HG02885 (cell line): ENCODE measurements at regions not wholly inside any gene's neighbourhood (a gene's known extent, or its start where the extent isn't known, plus 50 kb on each side); places are given as distances from the start of the nearest gene placed in this dataset.
"Not testable (repeated sequence)": the region's sequence is repeated elsewhere in the genome, so short reads cannot be mapped to it uniquely, and the experiment has no call there.

Experiments used
- ATAC-seq: cut with Tn5 transposase; IDR thresholded peaks from one replicate; pipeline ENCODE4 v1.9.1; 2021; ENCODE audit warnings: mild to moderate bottlenecking; ENCODE audit not compliant: unreplicated experiment, poor library complexity

DNA sequence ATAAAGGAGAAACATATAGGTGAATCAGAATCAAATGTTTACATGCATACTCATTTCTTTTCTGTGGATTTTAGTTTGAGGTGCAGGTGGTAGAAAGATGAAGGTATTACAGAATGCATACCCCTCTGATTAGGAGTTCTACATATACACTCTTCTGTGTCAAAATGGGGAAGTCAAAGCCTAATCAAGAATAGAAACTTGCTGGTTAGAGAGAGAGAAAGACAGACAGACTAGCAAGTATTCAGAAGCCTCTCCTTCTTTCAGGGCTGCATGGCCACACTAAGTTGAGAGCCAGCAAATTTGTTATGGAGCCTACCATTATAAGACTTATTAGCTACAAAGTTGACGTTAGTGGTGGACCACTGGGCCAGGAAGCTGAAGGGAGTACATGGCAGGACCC is 358.3 kb upstream of the EYS start:
- no peak for ATAC-seq

GRCh38 chr6:66057034-66057433 is 350.0 kb upstream of the EYS start:
- no peak for ATAC-seq

DNA sequence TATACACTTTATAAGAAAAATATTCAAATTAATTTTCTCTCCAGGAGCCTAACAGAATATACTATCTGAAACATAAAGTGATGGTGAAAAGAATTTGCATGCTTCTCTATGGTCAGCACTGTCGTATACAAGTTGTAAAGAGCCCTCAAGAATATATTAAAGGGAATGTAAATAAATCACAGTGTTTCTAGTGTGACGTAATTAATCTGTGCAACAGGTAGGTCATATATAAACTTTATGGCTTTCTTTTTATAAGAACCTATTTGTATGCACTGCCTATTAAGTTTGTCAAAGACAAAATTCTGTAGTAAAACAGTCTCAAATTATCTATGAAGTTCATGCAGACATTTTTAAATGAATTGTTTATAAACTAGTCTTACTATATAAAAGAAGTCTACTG is 347.9 kb upstream of the EYS start:
- ATAC-seq: no peak

DNA sequence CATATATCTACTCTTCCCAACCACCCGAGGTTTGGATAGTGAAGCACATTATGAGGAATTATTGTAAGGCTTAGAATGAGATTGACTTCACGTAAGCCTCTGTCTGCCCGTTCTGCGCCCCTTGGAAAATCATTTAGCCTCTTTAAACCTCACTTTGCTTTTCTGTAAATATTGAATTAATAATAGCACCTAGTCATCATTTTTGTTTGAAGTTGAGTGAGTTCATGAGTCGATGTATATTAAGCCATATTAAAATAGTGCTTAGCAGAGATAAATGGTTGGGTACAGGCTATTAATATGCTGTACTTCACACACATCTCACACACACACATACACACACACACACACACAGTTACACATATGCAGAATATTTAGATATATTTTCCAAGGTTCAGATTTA is 344.8 kb upstream of the EYS start:
- no peak for ATAC-seq

GRCh38 chr6:66048684-66049474 is 341.9 kb upstream of the EYS start:
- ATAC-seq: no peak

DNA sequence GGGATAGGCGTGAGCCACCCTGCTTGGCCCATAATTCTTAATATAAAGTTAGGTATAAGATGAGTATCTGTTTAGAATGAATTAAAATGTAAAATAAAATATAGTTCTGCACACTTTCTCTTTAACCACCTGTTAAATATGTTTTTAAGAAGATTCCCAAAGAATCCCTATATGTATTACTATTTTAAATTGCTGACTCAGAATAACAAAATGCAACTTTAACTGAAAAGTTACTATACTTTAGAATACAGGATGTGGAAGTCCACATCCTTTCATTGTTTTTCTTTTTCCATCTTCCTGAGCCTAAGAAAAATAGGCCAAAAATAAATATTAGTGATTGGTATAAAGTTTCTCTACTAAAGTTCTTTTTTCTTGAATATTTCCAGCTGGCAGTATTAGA is 325.6 kb upstream of the EYS start:
- ATAC-seq: no peak

DNA sequence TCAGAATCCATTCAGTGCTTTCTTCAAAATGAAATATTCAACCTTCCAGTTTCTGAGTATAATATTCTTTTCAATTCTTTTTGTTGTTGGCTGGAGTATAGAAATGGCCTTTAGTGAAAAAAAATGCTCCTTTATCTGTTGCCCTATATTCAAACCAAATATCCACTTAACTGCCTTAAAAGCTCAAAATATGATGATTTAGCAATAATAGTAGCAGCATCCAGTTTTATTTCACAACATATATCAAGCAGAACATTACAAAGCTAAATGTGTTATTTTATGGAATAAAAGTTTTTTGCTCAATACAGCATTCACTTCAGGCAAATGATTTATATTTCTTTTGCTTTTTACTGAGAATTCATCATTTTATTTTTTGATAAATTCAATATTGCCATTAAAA is 322.4 kb upstream of the EYS start:
- ATAC-seq: no peak

- no peak for ATAC-seq
Observed at GRCh38 chr6:65999288-65999791, 292.3 kb upstream of the EYS start.

GRCh38 chr6:65998544-65998943 is 291.5 kb upstream of the EYS start:
- ATAC-seq: no peak

- no peak for ATAC-seq
Observed at GRCh38 chr6:65997539-65997938, 290.5 kb upstream of the EYS start.

DNA sequence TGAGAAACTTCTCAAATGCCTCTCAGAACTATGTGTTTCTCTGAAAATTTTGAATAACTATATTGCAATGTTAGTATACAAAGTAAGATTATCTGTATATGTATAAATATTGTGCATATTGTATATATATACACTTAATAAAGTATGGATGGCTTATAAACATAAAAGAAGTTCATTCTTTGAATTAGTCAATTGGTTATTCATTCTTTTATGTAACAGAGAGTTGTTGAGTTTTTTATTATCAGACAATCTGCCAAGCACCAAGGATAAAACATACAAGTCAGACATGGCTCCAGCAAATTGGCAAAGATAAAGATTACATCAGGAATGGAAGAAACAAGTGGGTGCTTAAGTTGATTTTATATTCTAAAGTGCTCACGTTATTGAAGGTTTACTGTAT is 289.1 kb upstream of the EYS start:
- ATAC-seq: no peak

DNA sequence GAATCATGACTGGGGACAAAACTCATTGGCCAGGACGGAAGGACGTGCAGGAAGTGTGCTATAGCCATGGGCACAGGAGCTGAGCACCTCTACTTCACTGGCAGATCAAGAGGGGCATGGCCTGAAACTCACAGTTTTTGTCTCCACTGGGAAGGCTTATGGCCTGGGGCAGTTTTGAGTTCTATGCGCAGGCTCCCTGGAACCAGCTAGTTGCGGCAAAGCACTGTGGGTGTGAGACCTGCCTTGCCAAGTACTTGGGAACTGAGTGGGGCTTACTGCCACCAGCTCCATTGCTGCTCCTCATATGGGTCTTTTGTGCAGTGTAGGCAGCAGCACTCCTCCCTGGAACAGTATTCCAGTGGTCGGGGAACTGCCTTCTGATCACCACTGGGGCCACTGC is 282.6 kb upstream of the EYS start:
- no peak for ATAC-seq

GRCh38 chr6:65988006-65988405 is 281.0 kb upstream of the EYS start:
- ATAC-seq: no peak

- no peak for ATAC-seq
Observed at GRCh38 chr6:65984089-65984488, 277.1 kb upstream of the EYS start.

DNA sequence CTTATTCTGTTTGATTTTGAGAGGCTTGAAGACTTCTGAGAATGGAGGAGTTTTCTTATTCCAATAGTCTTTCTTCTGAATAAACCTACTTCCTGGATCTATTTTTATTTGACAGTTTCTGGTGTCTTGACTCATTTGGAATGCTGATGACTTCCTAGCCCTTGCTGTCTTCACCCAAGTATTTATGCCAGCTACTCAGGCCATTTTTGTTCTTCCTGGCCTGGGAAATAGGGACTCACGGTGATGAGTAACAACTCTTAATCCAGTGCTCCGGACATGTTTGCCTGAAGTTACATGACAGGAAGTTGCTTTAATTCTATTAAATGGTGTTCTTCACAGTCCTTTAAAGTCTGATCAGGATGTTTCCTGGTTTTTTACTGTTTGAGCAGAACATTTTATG is 272.1 kb upstream of the EYS start:
- no peak for ATAC-seq

GRCh38 chr6:65971252-65971651 is 264.2 kb upstream of the EYS start:
- not testable (repeated sequence) for ATAC-seq

DNA sequence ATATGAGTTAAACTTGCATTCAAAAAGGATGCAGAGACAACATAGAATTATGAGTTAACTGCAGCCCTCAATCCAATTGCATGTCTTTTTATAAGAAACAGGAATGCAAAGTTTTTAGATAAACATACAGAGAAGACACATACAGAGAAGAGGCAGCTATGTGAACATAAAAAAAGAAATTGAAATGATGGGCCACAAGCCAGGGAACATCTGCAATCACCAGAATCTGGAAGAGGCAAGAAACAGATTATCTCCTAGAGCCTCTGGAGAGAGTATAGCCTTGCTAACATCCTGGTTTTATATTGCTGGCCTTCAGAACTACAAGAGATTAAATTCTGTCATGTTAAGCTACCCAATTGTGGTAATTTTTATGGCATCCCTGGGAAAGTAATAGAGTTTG is 257.2 kb upstream of the EYS start:
- no peak for ATAC-seq

GRCh38 chr6:65955034-65955433 is 248.0 kb upstream of the EYS start:
- ATAC-seq: no peak

- ATAC-seq: no peak
Observed at GRCh38 chr6:65948062-65948461, 241.0 kb upstream of the EYS start.

DNA sequence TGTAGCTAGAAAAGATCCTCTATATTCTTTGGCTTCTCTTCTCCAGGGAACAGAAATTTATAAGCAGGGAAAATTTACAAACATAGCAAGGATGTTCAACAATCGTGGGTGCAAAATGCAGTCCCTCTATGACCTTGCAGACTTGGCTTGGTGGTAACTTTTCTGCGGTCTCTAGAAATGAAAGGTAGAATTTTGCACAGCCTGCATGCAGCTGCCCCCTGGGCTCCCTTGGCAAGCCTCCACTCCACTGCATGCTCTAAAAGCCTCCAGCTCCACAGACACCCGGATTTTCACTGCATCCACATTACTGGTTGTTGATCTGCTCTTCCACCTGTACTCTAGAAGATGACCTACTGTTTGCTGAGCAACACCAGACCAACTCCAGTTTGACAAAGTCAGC is 236.5 kb upstream of the EYS start:
- ATAC-seq: no peak

DNA sequence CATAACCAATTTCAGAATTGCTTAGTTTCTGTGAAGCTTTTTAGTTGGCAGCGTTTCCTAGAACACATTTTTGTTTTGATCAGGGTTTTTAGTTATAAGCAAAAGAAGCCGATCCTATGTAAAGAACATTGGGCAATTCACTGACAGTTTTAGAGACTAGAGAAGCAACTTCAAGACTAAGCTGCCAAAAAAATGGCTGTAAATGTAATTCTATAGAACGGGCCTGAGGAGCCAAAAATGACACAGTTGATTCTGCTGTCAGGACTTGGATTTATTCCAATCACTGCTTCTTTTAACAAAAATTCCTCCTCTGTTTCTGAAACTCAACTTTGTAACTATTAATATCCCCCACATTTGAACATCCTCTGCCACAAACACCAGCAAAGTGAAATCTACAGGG is 236.0 kb upstream of the EYS start:
- no peak for ATAC-seq

DNA sequence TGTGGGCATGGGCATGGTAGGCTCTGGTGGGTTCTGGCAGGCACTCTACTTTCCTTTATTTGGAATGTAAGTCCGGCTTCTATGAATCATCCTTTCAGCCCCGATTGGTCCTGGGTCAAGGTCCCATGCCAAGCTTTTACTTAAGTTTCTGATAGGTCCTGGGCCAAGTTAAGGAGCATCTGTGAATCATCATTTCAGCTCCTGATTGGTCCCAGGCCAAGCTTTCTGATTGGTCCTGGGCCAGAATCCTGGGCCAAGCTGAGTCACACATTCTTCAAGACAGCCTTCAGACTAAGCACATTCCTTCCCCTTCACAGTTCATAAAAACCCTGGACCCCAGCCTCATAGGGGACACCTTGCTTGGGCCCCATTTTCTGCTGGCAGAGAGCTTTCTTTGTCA is 231.0 kb upstream of the EYS start:
- ATAC-seq: no peak
